Left renal pelvis (tissue), 4 donors: ENCODE measurements at regions not wholly inside any gene's neighbourhood (a gene's known extent, or its start where the extent isn't known, plus 50 kb on each side); places are given as distances from the start of the nearest gene placed in this dataset.
"Not testable (repeated sequence)": the region's sequence is repeated elsewhere in the genome, so short reads cannot be mapped to it uniquely, and the experiment has no call there.

Experiments used
- DNase-seq, 4 donors: peaks; one replicate each; pipeline ENCODE4 v3.0.0-alpha.2; 2013; ENCODE audit warnings: low read depth in 4 of 4, low spot score in 3 of 4

- no peak for DNase-seq
Observed at GRCh38 chr6:44038543-44039065, 88.6 kb downstream of the MRPL14 start.

- no peak for DNase-seq
Observed at GRCh38 chr6:44037847-44038542, 89.3 kb downstream of the MRPL14 start.

- DNase-seq, result not testable (repeated sequence)
Observed at GRCh38 chr6:44037276-44037675, 90.0 kb downstream of the MRPL14 start.

- DNase-seq, result no peak
Observed at GRCh38 chr6:44036699-44037101, 90.6 kb downstream of the MRPL14 start.

- DNase-seq, result no peak
Observed at GRCh38 chr6:44036196-44036595, 91.1 kb downstream of the MRPL14 start.

GRCh38 chr6:44035621-44036020 lies 91.6 kb downstream of the MRPL14 start:
- no peak for DNase-seq

- DNase-seq, result no peak
Observed at GRCh38 chr6:44034931-44035345, 92.3 kb downstream of the MRPL14 start.

GRCh38 chr6:44034391-44034861 lies 92.8 kb downstream of the MRPL14 start:
- DNase-seq, result no peak

- no peak for DNase-seq
Observed at GRCh38 chr6:44030812-44031454, 96.3 kb downstream of the MRPL14 start.

GRCh38 chr6:44029444-44030185 lies 97.6 kb downstream of the MRPL14 start:
- no peak for DNase-seq

- no peak for DNase-seq
Observed at GRCh38 chr6:44028789-44029310, 98.4 kb downstream of the MRPL14 start.

- DNase-seq, result no peak
Observed at GRCh38 chr6:44025226-44025625, 102.0 kb downstream of the MRPL14 start.

- no peak for DNase-seq
Observed at GRCh38 chr6:44024574-44025219, 102.6 kb downstream of the MRPL14 start.

GRCh38 chr6:44023586-44024454 lies 103.4 kb downstream of the MRPL14 start:
- DNase-seq, result no peak

- no peak for DNase-seq
Observed at GRCh38 chr6:44022671-44023352, 104.4 kb downstream of the MRPL14 start.

- no peak for DNase-seq
Observed at GRCh38 chr6:44022296-44022661, 105.0 kb downstream of the MRPL14 start.

- no peak for DNase-seq
Observed at GRCh38 chr6:44021589-44022295, 105.5 kb downstream of the MRPL14 start.

GRCh38 chr6:44020664-44021425 lies 106.4 kb downstream of the MRPL14 start:
- DNase-seq, result no peak
